H1 (cell line): ENCODE measurements at regions not wholly inside any gene's neighbourhood (a gene's known extent, or its start where the extent isn't known, plus 50 kb on each side); places are given as distances from the start of the nearest gene placed in this dataset.

ENCODE experiments used
- CTCF ChIA-PET: fragments of 300-600 bp; sonication (Branson Sonifier 250); formaldehyde crosslinking; loops from one replicate; lab custom pipeline; 2021; ENCODE audit not compliant: partially characterized antibody; lab: Charles Lee
- POLR2A ChIA-PET: fragments of 300-600 bp; sonication (Branson Sonifier 250); formaldehyde crosslinking; loops from one replicate; lab custom pipeline; 2021; ENCODE audit warnings: inconsistent platforms; ENCODE audit not compliant: partially characterized antibody; lab: Charles Lee
- DNase-seq, 2 experiments: peaks; one replicate each; pipeline versions ENCODE4 v3.0.0 to v3.0.0-alpha.2; 2010 to 2022; ENCODE audit warnings: low spot score in 2 of 2, low read depth in 1 of 2, mixed read lengths in 1 of 2
- FAIRE-seq: peaks from 2 replicates; lab custom pipeline; 2011; peaks lifted over from hg19 to GRCh38; lab: Jason Lieb, UNC
- H2AFZ ChIP-seq: 2 replicates; pipeline ENCODE4 v1.8.1; 2012; ENCODE audit warnings: low read length, inconsistent platforms
- H2AK5ac ChIP-seq: 2 replicates; pipeline ENCODE4 v1.6.1; 2013; ENCODE audit warnings: low read depth, low read length
- H2BK120ac ChIP-seq: replicated peaks from 2 replicates; pipeline ENCODE3; 2013; ENCODE audit warnings: low read depth, low read length, inconsistent platforms
- H2BK12ac ChIP-seq: 2 replicates; pipeline ENCODE4 v1.6.1; 2013; ENCODE audit warnings: low read depth, low read length
- H2BK15ac ChIP-seq: 2 replicates; pipeline ENCODE4 v1.6.1; 2013; ENCODE audit warnings: low read length
- H2BK20ac ChIP-seq: 2 replicates; pipeline ENCODE4 v1.6.1; 2013; ENCODE audit warnings: low read length
- H2BK5ac ChIP-seq: 2 replicates; pipeline ENCODE4 v1.6.1; 2013; ENCODE audit warnings: low read depth, low read length
- H3K14ac ChIP-seq: 2 replicates; pipeline ENCODE4 v1.6.1; 2013; ENCODE audit warnings: inconsistent platforms; ENCODE audit not compliant: insufficient read length
- H3K18ac ChIP-seq: 2 replicates; pipeline ENCODE4 v1.6.1; 2013; ENCODE audit warnings: low read length; ENCODE audit errors: extremely low read depth
- H3K23ac ChIP-seq: 2 replicates; pipeline ENCODE4 v1.6.1; 2013; ENCODE audit warnings: inconsistent platforms; ENCODE audit not compliant: insufficient read length
- H3K23me2 ChIP-seq: 2 replicates; pipeline ENCODE4 v1.6.1; 2013; ENCODE audit warnings: low read depth, low read length
- H3K27ac ChIP-seq: 2 replicates; pipeline ENCODE4 v1.6.1; 2011; ENCODE audit warnings: low read depth, low read length, inconsistent platforms
- H3K27me3 ChIP-seq, 4 experiments: replicated peaks in 1 of 4; 1 replicate in 1 of 4; 2 replicates in 3 of 4; pipeline versions ENCODE4 v1.6.1 to v1.8.1; 2011 to 2013; ENCODE audit warnings: low read length in 3 of 4, mild to moderate bottlenecking in 3 of 4, inconsistent platforms in 2 of 4, mixed read lengths in 2 of 4, moderate library complexity in 1 of 4; ENCODE audit not compliant: control insufficient read depth in 3 of 4, insufficient read depth in 3 of 4; ENCODE audit errors: extremely low read depth in 1 of 4
- H3K36me3 ChIP-seq, 4 experiments: 2 replicates each; pipeline versions ENCODE4 v1.6.1 to v1.8.1; 2011 to 2013; ENCODE audit warnings: mild to moderate bottlenecking in 4 of 4, low read length in 3 of 4, moderate library complexity in 2 of 4, control low read depth in 1 of 4, inconsistent platforms in 1 of 4; ENCODE audit not compliant: insufficient read depth in 4 of 4, control insufficient read depth in 2 of 4
- H3K4ac ChIP-seq: replicated peaks from 2 replicates; pipeline ENCODE3; 2013; ENCODE audit warnings: low read length, low read depth, mixed read lengths, inconsistent platforms; ENCODE audit not compliant: insufficient read length
- H3K4me1 ChIP-seq, 4 experiments: replicated peaks in 1 of 4; 1 replicate in 1 of 4; 2 replicates in 3 of 4; pipeline versions ENCODE4 v1.6.1 to v1.8.1; 2011 to 2013; ENCODE audit warnings: low read length in 3 of 4, inconsistent platforms in 2 of 4, mixed read lengths in 1 of 4; ENCODE audit not compliant: insufficient read depth in 4 of 4, control insufficient read depth in 3 of 4
- H3K4me2 ChIP-seq, 2 experiments: 2 replicates each; pipeline versions ENCODE4 v1.6.1 to v1.8.1; 2011 to 2013; ENCODE audit warnings: low read depth in 2 of 2, low read length in 2 of 2, control low read depth in 1 of 2, inconsistent platforms in 1 of 2, mild to moderate bottlenecking in 1 of 2; ENCODE audit not compliant: insufficient read depth in 1 of 2
- H3K4me3 ChIP-seq, 4 experiments: fragments of 200-600, 300-600 bp in 1 of 4; sonication (generic), shearing (Covaris generic), sonication (Bioruptor Twin) in 1 of 4; 2 replicates each; pipeline versions ENCODE4 v1.5.1 to v1.8.1; 2011 to 2016; ENCODE audit warnings: low read length in 4 of 4, low read depth in 3 of 4, control low read depth in 2 of 4, inconsistent platforms in 2 of 4, mild to moderate bottlenecking in 2 of 4, mixed read lengths in 1 of 4, moderate library complexity in 1 of 4; ENCODE audit not compliant: insufficient read depth in 2 of 4; ENCODE audit errors: extremely low read depth in 1 of 4
- H3K56ac ChIP-seq: replicated peaks from 2 replicates; pipeline ENCODE3; 2013; ENCODE audit warnings: low read depth, mild to moderate bottlenecking, mixed read lengths, low read length, inconsistent platforms; ENCODE audit not compliant: insufficient read length
- H3K79me1 ChIP-seq: 2 replicates; pipeline ENCODE4 v1.6.1; 2013; ENCODE audit warnings: low read depth, low read length, control low read depth
- H3K79me2 ChIP-seq, 2 experiments: 2 replicates each; pipeline versions ENCODE4 v1.6.1 to v1.8.1; 2012 to 2013; ENCODE audit warnings: low read length in 2 of 2, mild to moderate bottlenecking in 2 of 2, inconsistent platforms in 1 of 2; ENCODE audit not compliant: insufficient read depth in 2 of 2, control insufficient read depth in 1 of 2
- H3K9ac ChIP-seq, 4 experiments: replicated peaks in 1 of 4; 1 replicate in 1 of 4; 2 replicates in 3 of 4; pipeline versions ENCODE4 v1.6.1 to v1.8.1; 2011 to 2013; ENCODE audit warnings: low read depth in 3 of 4, low read length in 3 of 4, control low read depth in 2 of 4, mild to moderate bottlenecking in 2 of 4, moderate library complexity in 2 of 4, inconsistent platforms in 1 of 4; ENCODE audit errors: extremely low read depth in 1 of 4
- H3K9me3 ChIP-seq, 2 experiments: 2 replicates each; pipeline versions ENCODE4 v1.6.1 to v1.8.1; 2012 to 2013; ENCODE audit warnings: mild to moderate bottlenecking in 2 of 2, moderate library complexity in 2 of 2, control low read depth in 1 of 2, inconsistent platforms in 1 of 2, low read depth in 1 of 2, low read length in 1 of 2, mixed read lengths in 1 of 2; ENCODE audit not compliant: insufficient read depth in 2 of 2
- H4K20me1 ChIP-seq, 2 experiments: replicated peaks in 1 of 2; 2 replicates each; pipeline versions ENCODE3 to v1.8.1; 2011 to 2013; ENCODE audit warnings: inconsistent platforms in 2 of 2, low read length in 2 of 2, mild to moderate bottlenecking in 1 of 2; ENCODE audit not compliant: insufficient read depth in 2 of 2, control insufficient read depth in 1 of 2
- H4K5ac ChIP-seq: 2 replicates; pipeline ENCODE4 v1.6.1; 2013; ENCODE audit warnings: low read length, low read depth, mixed read lengths, inconsistent platforms; ENCODE audit not compliant: insufficient read length
- H4K8ac ChIP-seq: 2 replicates; pipeline ENCODE4 v1.8.0; 2013; ENCODE audit warnings: mild to moderate bottlenecking, moderate library complexity, low read length, inconsistent platforms; ENCODE audit not compliant: insufficient read depth; ENCODE audit errors: extremely low read depth
- H4K91ac ChIP-seq: replicated peaks from 2 replicates; pipeline ENCODE3; 2013; ENCODE audit warnings: low read length, mixed read lengths, inconsistent platforms; ENCODE audit not compliant: insufficient read length
- BACH1 ChIP-seq: IDR thresholded peaks from 2 replicates; pipeline ENCODE4 v1.6.1; 2012; ENCODE audit warnings: low read length, improper control_type of control experiment
- EP300 ChIP-seq, 2 experiments: IDR thresholded peaks; 1 replicate in 1 of 2; 2 replicates in 1 of 2; pipeline ENCODE4 v1.6.1; 2011 to 2012; ENCODE audit warnings: low read depth in 2 of 2, low read length in 2 of 2, mild to moderate bottlenecking in 2 of 2, borderline replicate concordance in 1 of 2, inconsistent platforms in 1 of 2, moderate library complexity in 1 of 2
- POLR2AphosphoS5 ChIP-seq: IDR thresholded peaks from 2 replicates; pipeline ENCODE4 v1.6.1; 2011; ENCODE audit warnings: low read depth, low read length
- RNF2 ChIP-seq: fragments of 200-900, 300-1000 bp; sonication (generic); IDR thresholded peaks from 2 replicates; pipeline ENCODE4 v1.7.1; 2016; ENCODE audit warnings: borderline replicate concordance, low read depth, mild to moderate bottlenecking, antibody characterized with exemption, low read length; ENCODE audit not compliant: poor library complexity, severe bottlenecking; ENCODE audit errors: missing control alignments
- SP4 ChIP-seq: IDR thresholded peaks from 2 replicates; pipeline ENCODE4 v1.6.1; 2012; ENCODE audit warnings: low read length, inconsistent platforms
- TEAD4 ChIP-seq: IDR thresholded peaks from 2 replicates; pipeline ENCODE4 v1.6.1; 2012; ENCODE audit warnings: low read depth, low read length, inconsistent platforms, mixed read lengths
- WGBS, 2 experiments: shearing (Covaris generic) in 1 of 2; methylation state at CpG; one replicate each; pipeline versions ENCODE4 v1.1.6 to v1.1.7; 2013 to 2015; ENCODE audit warnings: low lambda C conversion rate in 2 of 2, mixed read lengths in 2 of 2, inconsistent platforms in 1 of 2, low coverage in 1 of 2, missing lambda C conversion rate in 1 of 2; ENCODE audit not compliant: insufficient replicate concordance in 2 of 2, insufficient coverage in 1 of 2, insufficient read length in 1 of 2; ENCODE audit errors: extremely low coverage in 1 of 2, missing lambda C conversion rate in 1 of 2; 5-methylcytosine and 5-hydroxymethylcytosine counted together
- TF ChIP-seq, protein P1 (sequence below): IDR thresholded peaks from 2 replicates; pipeline ENCODE4 v1.6.1; 2012; ENCODE audit warnings: low read length, inconsistent platforms
- TF ChIP-seq, protein P2 (sequence below): IDR thresholded peaks from 2 replicates; pipeline ENCODE4 v1.6.1; 2011; ENCODE audit warnings: low read length, improper control_type of control experiment

DNA sequence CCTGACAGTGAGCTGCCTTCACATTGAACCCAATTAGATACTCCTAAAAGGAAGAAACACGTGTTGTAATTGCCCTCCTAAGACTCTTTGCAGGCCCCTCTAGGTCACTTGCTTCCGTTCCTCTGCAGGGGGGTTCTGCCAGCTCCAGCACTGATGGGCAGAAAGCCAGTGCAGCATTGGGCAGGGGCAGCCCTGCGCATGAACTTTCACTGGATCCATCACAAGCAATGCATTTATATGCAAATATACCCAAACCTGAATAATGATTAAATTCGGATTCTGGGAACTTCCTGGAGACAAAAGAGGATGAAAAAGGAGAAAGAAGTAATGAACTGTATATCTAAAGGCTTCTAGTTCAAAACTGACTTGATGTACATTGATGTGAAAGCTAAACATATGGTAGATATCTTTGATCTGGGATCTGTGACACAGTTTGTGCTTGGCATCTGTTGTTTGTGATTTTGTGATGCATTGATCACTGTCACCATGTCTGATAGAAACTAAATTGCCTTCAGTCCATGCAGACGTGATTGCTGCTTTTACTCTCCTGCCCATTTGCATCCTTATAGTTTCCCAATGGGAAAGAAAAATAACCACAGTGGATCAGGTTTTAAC is 313.4 kb downstream of the DEPDC1B start:
- H4K8ac ChIP-seq: no peak overlapping the region
- H2BK5ac ChIP-seq: no peak overlapping the region
- no peak overlapping the region for H3K56ac ChIP-seq
- POLR2A ChIA-PET: no interaction called here
- no peak for TF ChIP-seq SP4
- TF ChIP-seq RNF2: no peak
- TF ChIP-seq, protein P1, sequence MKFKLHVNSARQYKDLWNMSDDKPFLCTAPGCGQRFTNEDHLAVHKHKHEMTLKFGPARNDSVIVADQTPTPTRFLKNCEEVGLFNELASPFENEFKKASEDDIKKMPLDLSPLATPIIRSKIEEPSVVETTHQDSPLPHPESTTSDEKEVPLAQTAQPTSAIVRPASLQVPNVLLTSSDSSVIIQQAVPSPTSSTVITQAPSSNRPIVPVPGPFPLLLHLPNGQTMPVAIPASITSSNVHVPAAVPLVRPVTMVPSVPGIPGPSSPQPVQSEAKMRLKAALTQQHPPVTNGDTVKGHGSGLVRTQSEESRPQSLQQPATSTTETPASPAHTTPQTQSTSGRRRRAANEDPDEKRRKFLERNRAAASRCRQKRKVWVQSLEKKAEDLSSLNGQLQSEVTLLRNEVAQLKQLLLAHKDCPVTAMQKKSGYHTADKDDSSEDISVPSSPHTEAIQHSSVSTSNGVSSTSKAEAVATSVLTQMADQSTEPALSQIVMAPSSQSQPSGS: no peak
- no peak for TF ChIP-seq EP300 (IDR thresholded peaks at IDR 0.05; ENCODE audit: borderline replicate concordance in 1 of 2, low read depth in 2 of 2, low read length in 2 of 2)
- no peak for TF ChIP-seq TEAD4
- TF ChIP-seq POLR2AphosphoS5: no peak
- TF ChIP-seq BACH1: no peak
- TF ChIP-seq, protein P2, sequence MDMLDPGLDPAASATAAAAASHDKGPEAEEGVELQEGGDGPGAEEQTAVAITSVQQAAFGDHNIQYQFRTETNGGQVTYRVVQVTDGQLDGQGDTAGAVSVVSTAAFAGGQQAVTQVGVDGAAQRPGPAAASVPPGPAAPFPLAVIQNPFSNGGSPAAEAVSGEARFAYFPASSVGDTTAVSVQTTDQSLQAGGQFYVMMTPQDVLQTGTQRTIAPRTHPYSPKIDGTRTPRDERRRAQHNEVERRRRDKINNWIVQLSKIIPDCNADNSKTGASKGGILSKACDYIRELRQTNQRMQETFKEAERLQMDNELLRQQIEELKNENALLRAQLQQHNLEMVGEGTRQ: no peak
- H2BK15ac ChIP-seq: no peak overlapping the region
- FAIRE-seq: no peak
- no peak overlapping the region for H4K5ac ChIP-seq
- no peaks in the 10 kb centered on the region for H3K79me1 ChIP-seq
- H3K27ac ChIP-seq: no peak overlapping the region
- no peak overlapping the region for H3K4me2 ChIP-seq
- H2BK20ac ChIP-seq: no peak overlapping the region
- no peaks in the 10 kb centered on the region for H3K9me3 ChIP-seq
- H3K4me1 ChIP-seq: peaks cover 1 to 6% (median 3%) of the 10 kb centered on the region in 4 experiments; a peak in 2 of 7 replicates
- no peak overlapping the region for H3K4me3 ChIP-seq
- no peak overlapping the region for H3K9ac ChIP-seq
- no peak overlapping the region for H2BK120ac ChIP-seq
- H2BK12ac ChIP-seq: no peak overlapping the region
- CTCF ChIA-PET: interaction anchor here (0.6 to 1.0 kb wide), 3 partner anchors 11 to 939 kb away, joined by 3 read pairs; no protein-coding TSS in a partner anchor
- H3K27me3 ChIP-seq: no peaks in the 10 kb centered on the region; a peak in 1 of 7 replicates
- H3K23me2 ChIP-seq: no peaks in the 10 kb centered on the region
- no peak overlapping the region for H2AFZ ChIP-seq
- no peak overlapping the region for H3K23ac ChIP-seq
- no peak for DNase-seq
- WGBS, 2 experiments: 43% methylated on average over 5 of the region's 5 CpGs; no CpG with 5 or more reads in 1 of the 2 experiments
- no peak overlapping the region for H4K91ac ChIP-seq
- H3K18ac ChIP-seq: no peak overlapping the region
- no peak overlapping the region for H2AK5ac ChIP-seq
- no peak overlapping the region for H3K14ac ChIP-seq
- H3K79me2 ChIP-seq: no peaks in the 10 kb centered on the region
- H4K20me1 ChIP-seq: no peaks in the 10 kb centered on the region
- no peaks in the 10 kb centered on the region for H3K36me3 ChIP-seq
- no peak overlapping the region for H3K4ac ChIP-seq
